ENCODE measurements at regions not wholly inside any gene's neighbourhood (a gene's known extent, or its start where the extent isn't known, plus 50 kb on each side); places are given as distances from the start of the nearest gene placed in this dataset.

DNA sequence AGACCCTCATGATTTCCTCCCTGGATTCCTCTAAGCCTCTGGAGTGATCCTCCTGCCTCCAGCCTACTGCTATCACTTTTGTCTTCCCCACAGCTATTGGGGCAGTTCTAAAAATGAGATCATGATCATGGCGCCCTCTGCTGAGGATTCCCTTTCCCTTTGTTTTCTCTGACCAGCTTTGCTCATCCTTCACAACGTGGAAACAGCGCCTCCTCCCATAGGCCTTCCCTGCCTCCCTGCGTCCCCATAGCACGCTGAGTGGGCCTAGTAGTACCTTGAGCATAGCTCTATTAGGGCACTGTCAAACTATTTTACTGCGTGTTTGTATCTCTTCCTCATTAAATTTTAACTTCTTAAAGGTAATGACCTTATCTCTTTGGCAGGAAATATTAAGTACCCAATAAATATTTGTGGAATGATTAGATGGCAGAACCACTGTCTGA is 207.0 kb upstream of the FANCL start:
- TF ChIP-seq, protein P1, sequence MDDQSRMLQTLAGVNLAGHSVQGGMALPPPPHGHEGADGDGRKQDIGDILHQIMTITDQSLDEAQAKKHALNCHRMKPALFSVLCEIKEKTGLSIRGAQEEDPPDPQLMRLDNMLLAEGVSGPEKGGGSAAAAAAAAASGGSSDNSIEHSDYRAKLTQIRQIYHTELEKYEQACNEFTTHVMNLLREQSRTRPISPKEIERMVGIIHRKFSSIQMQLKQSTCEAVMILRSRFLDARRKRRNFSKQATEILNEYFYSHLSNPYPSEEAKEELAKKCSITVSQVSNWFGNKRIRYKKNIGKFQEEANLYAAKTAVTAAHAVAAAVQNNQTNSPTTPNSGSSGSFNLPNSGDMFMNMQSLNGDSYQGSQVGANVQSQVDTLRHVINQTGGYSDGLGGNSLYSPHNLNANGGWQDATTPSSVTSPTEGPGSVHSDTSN (IDR thresholded peaks at IDR 0.05; ENCODE audit: insufficient replicate concordance, low read depth, low read length), result no peak
- no peak for TF ChIP-seq BRCA1 (IDR thresholded peaks at IDR 0.05; ENCODE audit: low read depth, low read length)
- no peak for TF ChIP-seq CREB1 (IDR thresholded peaks at IDR 0.05; ENCODE audit: low read depth)

Measured in GM12878 (cell line).